ENCODE measurements at regions not wholly inside any gene's neighbourhood (a gene's known extent, or its start where the extent isn't known, plus 50 kb on each side); places are given as distances from the start of the nearest gene placed in this dataset.

DNA sequence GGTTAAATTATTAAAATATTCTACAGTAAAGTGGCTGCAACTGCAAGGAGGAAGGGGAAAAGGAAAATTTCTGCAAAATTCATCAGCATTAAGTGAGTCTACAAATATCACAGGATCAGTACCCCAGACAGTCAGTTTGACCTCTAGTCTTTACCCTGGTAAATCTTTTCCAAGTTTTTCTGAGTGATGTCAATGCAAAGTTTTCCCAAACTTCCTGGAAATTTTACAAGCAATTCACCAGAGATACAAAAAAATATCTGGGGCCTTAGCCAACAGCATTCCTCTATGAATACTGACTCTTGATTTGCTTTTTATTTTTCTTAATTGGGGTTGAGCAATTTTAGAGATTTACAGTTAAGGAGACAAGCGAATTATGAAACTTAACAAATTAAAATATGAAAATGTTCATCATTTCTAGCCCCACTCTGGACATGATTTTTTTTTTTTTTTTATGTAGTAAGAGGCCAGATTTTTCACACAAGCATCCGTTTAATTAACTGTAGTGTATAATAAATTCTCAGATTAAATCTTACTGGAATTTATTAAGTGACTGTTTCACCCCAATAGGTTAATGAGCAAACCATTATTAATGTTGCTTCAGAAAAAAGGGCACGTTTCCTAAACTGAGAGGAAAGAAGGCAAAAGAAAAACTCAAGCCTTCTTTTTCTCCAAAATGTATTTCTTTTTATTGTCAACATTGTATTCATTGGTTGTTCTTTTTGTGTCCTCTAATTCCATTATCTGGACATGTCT, 539.5 kb upstream of the FZD8 start:
- intact Hi-C loops (cut with micrococcal nuclease) = no loop called here

DNA sequence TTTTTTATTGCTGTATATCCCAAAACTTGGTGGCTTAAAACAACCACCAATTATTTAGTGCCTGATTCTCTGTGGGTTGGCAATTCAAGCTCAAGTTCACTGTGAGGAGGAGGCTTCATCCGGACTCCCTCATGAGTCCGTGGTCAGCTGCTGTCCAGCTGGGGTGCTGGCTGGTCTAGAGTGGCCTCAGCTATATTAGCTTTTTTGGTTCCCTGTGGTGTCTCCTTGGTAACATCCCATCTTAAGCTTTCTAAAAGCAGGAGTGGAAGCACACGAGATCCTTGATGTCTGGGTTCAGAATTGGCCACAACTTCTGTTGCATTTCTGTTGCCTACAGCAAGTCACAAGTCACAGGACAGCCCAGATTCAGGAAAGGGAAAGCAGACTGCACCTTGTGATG, 536.5 kb upstream of the FZD8 start:
- intact Hi-C loops (cut with micrococcal nuclease) = no loop called here

DNA sequence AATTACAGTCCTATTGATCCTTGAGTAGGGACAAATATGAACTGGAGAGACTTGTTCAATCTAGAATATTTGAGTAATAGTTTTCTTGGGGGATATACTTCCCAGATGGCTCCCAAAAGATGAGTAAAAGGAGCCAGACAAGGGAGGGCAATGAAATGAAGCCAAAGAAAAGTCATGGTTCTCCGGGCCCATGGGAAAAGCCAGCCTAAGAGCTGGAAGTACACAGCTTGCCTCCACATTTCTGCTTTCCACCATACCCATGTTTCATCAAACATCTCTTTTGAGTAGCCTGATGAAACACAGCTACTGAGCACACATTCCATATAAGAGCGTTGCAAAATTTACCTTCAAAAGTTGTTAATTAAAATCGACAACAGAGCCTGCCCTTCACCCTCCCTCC, 535.0 kb upstream of the FZD8 start:
- intact Hi-C loops (cut with micrococcal nuclease) = no loop called here

DNA sequence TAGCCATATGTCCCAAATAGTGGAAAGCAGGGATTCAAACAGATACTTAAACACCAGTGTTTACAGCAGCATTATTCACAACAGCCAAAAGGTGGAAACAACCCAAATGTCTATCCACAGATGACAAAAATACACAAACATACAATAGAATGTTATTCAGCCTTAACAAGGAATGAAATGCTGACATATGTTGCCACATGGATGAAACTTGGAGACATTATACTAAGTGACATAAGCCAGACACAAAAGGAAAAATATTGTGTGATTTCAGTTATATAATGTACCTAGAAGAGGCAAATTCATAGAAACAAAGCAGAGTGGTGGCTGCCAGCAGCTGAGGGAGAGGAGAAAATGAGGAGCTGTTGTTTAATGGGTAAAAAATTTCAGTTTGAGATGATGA, 533.9 kb upstream of the FZD8 start:
- intact Hi-C loops (cut with micrococcal nuclease) = no loop called here

DNA sequence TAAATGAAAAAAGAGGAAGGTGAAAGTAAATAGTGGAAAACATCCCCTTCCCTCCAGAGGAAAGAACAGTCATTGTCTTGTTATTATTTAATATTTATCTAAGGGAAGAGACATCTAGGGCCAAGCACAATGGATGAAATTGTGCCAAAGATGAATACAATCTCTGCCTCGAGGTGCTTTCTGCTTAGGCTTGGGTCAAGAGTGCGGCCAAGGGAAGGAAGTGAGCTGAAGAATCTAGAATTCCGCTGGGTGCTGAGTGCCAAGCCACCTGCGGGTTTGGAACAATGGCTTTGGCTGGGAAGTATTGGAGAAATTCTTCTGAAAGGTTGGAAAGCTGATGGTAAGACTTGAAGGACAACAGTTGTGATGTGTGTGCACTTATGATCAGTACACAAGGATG, 531.3 kb upstream of the FZD8 start:
- intact Hi-C loops (cut with micrococcal nuclease) = no loop called here

DNA sequence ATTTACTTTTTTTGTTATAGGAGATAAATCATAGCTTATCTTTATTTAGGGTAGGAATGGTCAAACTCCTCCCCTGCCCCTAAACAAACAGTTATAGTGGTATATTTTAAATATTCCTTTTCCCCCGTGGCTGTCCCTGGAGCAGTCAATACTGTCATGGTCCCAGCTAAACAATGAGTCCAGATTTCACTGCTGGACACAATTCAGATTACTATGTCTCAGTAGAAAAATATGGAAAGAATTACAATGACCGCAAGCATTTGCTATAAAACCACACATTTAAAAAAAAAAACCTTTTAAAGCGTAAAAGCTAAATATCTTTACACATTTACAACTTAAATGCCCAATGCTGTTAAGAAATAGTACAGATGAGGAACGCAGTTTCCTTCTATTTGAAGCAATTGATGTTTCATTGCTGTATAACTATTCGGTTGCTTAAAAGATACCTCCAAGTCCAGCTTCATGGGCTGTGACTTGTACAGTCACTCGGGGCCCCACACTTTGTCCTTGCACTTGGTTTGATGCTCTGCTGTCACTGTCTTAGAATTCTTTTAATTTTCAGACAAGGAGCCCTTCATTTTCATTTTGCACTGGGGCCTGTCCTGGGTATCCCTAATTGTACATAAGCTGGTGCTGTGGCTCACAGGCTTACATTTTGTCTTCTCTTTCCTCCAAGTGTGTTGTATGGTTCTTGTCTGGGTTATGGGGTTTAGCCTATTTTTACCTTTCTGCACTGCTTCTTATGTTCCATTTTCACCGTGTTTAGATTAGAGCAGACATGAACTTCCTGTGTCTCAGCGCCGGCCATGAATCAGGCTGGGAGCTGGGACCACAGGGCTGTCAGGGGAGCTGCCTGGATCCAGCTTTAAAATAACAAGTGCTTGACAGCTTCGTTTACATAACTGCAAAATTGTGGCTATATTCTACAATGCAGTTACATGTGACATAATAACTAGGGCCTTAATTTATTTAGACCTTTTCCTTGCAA, 530.2 kb upstream of the FZD8 start:
- intact Hi-C loops (cut with micrococcal nuclease) = no loop called here

DNA sequence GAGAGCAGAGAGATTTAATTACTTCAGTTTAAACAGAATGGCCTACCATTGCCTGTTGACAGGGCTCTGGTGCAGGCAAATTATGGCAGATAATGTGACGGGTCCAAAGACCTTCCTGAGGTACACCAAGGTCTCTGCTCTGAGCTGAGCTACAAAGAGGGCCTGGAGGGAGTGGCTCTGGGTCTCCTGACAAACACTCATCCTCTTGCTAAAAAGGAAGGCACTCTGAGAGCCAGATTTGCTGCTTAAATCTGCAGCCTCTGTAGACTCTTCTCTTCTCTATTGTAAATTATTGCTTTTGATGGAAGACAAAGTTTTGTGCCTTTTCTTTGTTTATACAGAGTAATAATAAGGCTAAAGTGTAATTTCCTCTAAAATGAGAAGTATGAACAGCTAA, 529.5 kb upstream of the FZD8 start:
- intact Hi-C loops (cut with micrococcal nuclease) = no loop called here

DNA sequence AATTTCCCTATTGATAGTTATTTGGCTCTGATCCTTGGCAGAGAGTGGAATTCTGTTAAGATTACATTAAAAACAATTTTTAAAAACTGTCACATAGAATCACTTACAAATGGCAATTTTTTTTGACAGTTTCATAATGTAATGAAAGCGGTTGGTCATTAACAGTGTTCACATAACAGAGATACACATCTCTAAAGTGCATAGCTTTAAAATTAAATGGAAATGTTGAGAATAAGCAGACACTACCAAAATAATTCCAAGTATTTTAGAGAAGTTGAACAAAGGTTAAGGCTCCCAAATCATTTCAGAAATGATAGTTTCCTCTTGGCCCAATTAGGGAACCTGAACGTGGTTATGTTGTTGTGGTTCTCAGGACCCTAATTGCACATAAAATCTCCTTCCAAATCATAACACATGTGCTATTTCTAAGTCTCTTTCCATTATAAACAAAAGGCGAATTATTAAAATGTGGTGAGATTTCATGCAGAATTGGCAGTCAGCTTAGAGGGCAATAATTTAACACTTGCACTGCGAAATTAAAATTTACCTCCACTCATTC, 528.9 kb upstream of the FZD8 start:
- intact Hi-C loops (cut with micrococcal nuclease) = no loop called here

DNA sequence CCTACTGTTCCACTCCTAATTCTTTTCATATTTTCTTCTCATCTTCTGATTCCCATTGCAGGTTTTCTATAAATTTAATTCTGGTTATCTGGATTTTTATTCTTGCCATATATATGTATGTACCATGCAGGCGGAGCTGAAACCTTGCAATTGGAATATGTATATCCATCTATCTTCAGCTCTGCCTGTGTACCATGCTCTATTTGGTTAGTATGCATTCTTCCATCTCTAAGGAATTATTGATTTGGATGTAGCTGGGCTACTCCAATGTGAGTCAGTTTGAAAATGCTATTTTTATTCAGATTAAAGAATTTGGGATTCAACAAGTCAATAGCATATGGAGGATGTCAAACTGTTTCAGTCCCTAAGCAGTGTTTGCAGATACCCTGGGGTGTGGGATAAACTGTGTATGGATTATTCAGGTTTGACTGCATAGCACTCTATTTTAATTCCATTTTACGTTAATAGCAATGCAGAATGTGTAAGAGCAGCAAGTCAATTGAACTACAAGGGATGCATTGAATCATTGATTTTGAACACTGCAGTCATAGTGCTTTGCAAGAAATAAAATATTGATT, 528.1 kb upstream of the FZD8 start:
- intact Hi-C loops (cut with micrococcal nuclease) = no loop called here

DNA sequence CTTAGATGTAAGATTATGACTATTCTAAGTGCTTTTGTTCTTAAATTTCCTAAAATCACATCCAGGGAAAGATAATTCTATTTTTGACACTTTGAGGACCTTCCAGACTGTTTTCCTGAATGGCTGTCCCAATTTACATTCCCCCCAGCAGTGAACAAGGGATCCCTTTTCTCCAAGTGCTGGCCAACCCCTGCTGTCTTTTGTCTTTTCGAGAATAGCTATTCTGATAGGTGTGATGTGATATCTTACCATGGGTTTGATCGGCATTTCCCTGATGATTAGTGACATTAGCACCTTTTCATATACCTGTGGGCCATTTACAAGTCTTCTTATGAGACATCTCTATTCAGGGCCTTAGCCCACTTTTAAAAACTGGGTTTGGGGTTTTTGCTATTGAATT, 526.7 kb upstream of the FZD8 start:
- intact Hi-C loops (cut with micrococcal nuclease) = no loop called here

DNA sequence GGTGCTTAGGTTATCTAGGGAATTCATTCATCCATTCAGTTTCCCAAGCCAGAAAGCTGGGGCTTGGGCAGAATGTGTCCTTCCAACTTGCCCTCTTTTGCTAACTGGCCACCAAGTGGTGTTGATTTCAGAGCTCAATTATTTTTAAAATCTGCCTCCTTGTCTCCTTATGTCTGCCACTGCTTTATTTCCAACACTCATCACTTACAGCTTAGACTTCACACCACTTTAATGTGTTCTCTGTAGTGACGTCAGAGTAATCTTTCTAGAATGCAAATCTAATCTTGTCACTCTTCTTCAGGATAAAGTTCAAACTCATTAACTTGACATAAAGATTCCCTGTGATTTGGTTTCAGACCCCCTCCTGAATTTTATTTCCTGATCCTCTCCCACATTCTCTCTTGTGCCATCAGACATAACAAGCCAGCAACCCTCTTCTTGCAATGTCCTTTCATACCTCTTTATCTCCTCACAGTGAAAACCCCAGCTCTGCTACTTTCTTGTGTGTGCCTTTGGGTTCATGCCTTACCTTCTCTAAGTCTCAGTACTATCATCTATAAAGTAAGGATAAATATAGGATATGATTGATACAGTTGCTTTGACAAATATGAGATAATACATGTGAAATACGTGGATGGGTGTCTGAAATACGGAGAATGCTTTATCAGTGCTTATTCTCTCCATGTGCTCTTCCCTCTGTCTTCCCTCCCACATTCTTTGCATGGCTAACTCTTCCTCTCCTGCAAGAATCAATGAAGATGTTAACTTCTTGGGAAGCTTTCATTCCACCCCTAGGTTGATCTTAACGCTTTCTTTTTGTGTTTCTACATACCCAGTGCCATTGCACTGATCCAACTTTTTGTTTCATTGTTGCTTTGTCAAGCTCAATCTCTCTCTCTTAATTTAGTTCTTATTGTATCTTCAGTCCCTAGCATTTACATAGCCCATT, 522.7 kb upstream of the FZD8 start:
- intact Hi-C loops (cut with micrococcal nuclease) = no loop called here

DNA sequence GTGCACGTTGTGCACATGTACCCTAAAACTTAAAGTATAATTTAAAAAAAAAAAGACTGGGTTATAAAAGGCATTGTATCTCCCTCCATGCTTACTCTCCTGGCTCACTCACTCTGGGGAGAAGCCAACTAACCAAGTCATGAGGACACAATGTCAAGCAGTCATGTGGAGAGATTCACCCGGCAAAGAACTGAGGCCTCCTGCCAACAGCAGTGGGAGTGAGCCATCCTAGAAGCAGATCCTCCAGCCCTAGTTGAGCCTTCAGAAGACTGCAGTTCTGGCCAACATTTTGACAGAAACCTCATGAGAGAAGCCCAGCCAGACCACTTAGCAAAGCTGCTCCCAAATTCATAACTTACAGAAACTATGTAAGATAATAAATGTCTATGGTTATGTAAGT, 521.7 kb upstream of the FZD8 start:
- intact Hi-C loops (cut with micrococcal nuclease) = no loop called here

DNA sequence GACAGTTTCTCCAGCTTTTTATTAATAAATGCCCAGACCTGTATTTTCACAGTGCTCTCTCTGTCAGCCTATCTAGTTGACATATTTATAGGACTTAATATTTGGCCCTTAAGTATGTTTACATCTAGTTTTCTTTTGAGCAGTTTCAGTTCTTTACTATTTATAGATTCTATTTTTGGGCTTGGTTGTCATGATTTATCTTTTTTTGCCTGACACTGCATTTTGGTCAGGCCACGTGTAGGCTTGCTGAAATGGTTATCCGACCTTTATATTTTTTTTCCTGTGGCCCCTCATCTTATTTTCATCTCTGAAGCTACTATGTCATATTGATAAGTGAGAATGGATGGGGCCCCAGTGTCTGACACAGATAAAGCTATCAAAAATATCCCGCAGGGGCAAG, 515.4 kb upstream of the FZD8 start:
- intact Hi-C loops (cut with micrococcal nuclease) = no loop called here

DNA sequence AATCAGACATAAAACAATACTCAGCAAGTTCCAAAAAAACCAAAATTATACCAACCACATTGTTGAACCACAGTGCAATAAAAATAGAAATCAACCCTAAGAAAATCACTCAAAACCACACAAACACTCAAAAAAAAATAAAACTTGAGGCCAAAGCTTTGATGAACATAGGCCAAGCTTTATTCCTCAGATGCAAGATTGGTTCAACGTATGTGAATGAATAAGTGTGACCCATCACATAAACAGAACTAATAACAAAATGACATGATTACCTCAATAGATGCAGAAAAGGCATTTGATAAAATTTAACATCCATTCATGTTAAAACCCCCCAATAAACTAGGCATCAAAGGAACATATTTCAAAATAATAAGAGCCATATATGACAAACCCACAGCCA, 506.1 kb upstream of the FZD8 start:
- intact Hi-C loops (cut with micrococcal nuclease) = no loop called here

DNA sequence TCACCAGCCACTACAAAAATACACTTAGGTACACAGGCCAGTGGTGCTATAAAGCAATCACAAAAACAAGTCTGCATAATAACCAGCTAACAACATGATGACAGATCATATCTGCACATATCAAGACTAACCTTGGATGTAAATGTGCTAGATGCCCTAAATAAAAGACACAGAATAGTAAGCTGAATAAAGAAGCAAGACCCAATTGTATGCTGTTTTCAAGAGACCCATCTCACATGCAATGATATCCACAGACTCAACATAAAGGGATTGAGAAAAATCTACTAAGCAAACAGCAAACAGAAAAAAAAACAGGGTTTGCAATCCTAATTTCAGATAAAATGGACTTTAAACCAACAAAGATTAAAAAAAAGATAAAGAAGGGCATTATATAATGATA, 505.4 kb upstream of the FZD8 start:
- intact Hi-C loops (cut with micrococcal nuclease) = no loop called here

DNA sequence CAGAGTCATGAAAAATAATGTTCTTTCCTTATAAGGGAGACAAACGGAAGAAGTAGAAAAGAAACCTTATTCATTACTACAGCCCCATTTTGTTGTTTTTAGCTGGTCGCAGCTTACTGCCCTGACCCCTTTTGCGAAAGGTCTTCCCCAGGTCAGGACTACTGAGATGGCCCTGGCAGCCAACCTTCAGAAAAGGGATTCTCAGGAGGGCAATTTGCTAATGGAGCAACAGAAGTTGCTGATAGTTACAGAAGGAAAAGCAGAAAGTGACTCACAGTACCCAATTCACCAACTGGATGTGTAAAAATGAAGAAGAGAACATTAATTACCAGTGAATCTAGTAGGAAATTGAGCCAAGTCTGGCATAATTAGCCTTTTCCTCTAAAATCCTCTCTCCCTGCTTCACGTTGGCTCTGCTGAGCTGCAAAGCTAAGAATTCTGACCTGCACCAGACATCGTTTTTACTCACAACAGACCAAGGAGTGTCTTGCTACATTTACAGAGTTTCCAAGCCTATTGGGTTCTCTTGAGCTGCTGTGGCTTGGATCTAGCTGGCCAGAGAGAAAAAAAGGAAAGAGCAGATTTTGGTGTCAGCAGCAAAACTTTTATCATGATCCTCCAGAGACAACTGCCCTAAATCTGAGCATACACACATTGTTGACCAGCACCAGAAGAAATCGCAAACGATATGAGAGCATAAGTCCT, 499.9 kb upstream of the FZD8 start:
- intact Hi-C loops (cut with micrococcal nuclease) = no loop called here

DNA sequence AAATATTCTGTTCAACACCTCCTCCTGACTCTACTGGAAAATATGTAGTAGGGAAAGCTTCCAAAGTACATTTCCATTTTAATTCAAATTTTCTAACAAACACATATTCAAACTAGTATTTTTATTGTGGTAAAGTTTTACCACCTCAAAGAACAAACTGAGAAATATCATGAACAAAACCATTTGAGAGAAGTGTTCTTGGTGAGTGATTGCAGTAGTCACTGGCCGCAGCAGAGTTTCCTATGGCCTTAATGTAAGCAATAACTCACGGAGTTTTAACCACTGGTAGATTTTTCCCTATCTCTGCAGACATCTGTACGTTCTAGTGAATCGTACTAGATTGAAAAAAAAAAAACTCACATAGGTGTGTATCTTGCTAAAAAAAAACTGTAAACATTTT, 487.0 kb upstream of the FZD8 start:
- intact Hi-C loops (cut with micrococcal nuclease) = no loop called here

DNA sequence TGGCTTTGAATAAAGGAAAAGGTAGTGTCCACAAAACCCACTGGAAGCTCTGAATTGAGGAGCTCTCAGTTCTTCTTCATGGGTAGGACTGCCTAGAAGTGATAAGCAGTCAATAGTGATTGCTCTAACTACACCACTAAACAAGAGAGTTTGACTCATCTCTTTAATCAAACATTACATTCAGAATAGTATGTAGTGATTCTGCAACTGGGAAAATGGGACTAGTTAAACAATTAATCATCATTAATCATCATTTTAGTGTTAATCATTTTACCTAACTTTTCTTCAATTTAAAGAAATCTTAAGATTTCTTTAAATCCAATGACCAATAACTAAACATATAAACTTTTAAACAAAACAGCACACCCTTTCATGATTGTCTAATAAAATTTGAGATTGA, 484.0 kb upstream of the FZD8 start:
- intact Hi-C loops (cut with micrococcal nuclease) = no loop called here

DNA sequence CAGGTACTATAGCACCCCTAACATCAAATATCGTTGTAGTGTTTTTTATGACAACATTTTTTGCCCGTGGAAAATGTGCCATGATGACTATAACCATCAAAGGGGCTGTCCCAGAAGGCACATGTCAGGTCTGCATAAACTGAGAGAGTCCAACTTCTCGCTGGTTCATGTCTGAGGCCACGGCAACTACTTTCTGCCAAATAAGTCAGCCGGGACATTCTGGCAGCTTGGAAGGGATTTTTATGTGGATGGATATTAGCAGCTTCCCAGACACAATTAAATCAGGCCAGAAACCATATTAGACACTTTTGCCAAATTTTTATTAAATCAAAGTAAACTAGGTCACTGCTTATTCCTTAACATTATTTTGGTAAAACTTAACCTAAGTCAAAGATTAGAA, 477.4 kb upstream of the FZD8 start:
- intact Hi-C loops (cut with micrococcal nuclease) = no loop called here

DNA sequence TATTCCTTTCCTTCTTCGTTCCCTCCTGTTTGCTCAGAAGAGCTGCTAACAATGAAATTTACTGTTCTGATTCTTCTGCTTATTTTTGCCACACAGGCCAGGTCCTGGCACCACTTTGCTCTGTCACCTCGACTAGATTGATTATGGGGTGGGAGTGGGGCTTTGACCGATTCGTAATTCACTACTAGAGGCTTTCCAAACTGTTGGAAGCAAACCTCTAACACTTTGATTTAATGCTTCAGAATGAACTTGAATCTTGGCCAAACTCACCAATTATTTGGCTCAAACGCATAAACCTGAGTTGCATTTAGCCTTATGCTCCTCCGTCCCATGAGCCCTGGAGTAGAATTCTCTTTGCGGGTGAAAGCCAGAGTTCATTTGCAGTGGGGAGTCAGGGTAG, 476.2 kb upstream of the FZD8 start:
- intact Hi-C loops (cut with micrococcal nuclease) = no loop called here

Measured in T-helper 1 cell treated with Interleukin-12 subunit alpha and Interleukin-12 subunit beta and Interleukin-4 antibody, amounts not matched to agents 30 ng/mL and 1 ng/mL, for 36 hours (primary cell).